HEK293 (cell line): ENCODE measurements at regions not wholly inside any gene's neighbourhood (a gene's known extent, or its start where the extent isn't known, plus 50 kb on each side); places are given as distances from the start of the nearest gene placed in this dataset.

ENCODE experiments used
- CTCF ChIA-PET: fragments of 350-600 bp; formaldehyde crosslinking; extraction: SDS; loops from one replicate; lab custom pipeline; 2021; ENCODE audit warnings: antibody characterized with exemption; lab: Yijun Ruan, JAX
- POLR2A ChIA-PET: fragments of 300-600 bp; formaldehyde crosslinking; extraction: SDS; loops from one replicate; lab custom pipeline; 2020; ENCODE audit warnings: antibody characterized with exemption, inconsistent platforms; lab: Yijun Ruan, JAX
- H3K27ac ChIP-seq: fragments of 200-500 bp; sonication (Bioruptor generic); 2 replicates; pipeline ENCODE4 v1.5.1; 2014; ENCODE audit warnings: low read depth, low read length, control low read depth, inconsistent platforms; ENCODE audit errors: extremely low read depth
- H3K36me3 ChIP-seq, 2 experiments: fragments of 200-500 bp in 1 of 2; sonication (Bioruptor generic) in 1 of 2; 1 replicate in 1 of 2; 2 replicates in 1 of 2; pipeline ENCODE4 v1.5.1; 2014 to 2017; ENCODE audit warnings: inconsistent platforms in 2 of 2, low read length in 2 of 2; ENCODE audit not compliant: control insufficient read depth in 2 of 2, insufficient read depth in 1 of 2
- H3K4me1 ChIP-seq: fragments of 200-500 bp; sonication (Bioruptor generic); 2 replicates; pipeline ENCODE4 v1.5.1; 2014; ENCODE audit warnings: mild to moderate bottlenecking, low read length, inconsistent platforms; ENCODE audit not compliant: control insufficient read depth, insufficient read depth
- H3K4me3 ChIP-seq: 2 replicates; pipeline ENCODE4 v1.5.1; 2011; ENCODE audit warnings: low read depth, mild to moderate bottlenecking, control low read depth, low read length, moderate library complexity
- H3K9me3 ChIP-seq: fragments of 200-500 bp; sonication (Bioruptor generic); 2 replicates; pipeline ENCODE4 v1.5.1; 2014; ENCODE audit warnings: low read depth, low read length, inconsistent platforms; ENCODE audit not compliant: control insufficient read depth, insufficient read depth
- KLF7 ChIP-seq: fragments of 450-650 bp; formaldehyde crosslinking; IDR thresholded peaks from 2 replicates; pipeline ENCODE4 v1.5.1; 2016; ENCODE audit warnings: missing biosample characterization, missing genetic modification characterization, borderline replicate concordance
- PRDM2 ChIP-seq: fragments of 450-650 bp; formaldehyde crosslinking; IDR thresholded peaks from 2 replicates; pipeline ENCODE4 v1.5.1; 2016; ENCODE audit warnings: missing biosample characterization, missing genetic modification characterization, borderline replicate concordance
- SCRT2 ChIP-seq: fragments of 450-650 bp; formaldehyde crosslinking; IDR thresholded peaks from 2 replicates; pipeline ENCODE4 v1.5.1; 2016; ENCODE audit warnings: missing biosample characterization, missing genetic modification characterization
- ZEB2 ChIP-seq: fragments of 450-650 bp; formaldehyde crosslinking; IDR thresholded peaks from 2 replicates; pipeline ENCODE4 v1.5.1; 2016; ENCODE audit warnings: missing biosample characterization, missing genetic modification characterization
- ZNF214 ChIP-seq: fragments of 450-650 bp; formaldehyde crosslinking; IDR thresholded peaks from 2 replicates; pipeline ENCODE4 v1.5.1; 2017; ENCODE audit warnings: missing biosample characterization, mild to moderate bottlenecking, missing genetic modification characterization, borderline replicate concordance
- ZNF248 ChIP-seq: fragments of 450-650 bp; formaldehyde crosslinking; IDR thresholded peaks from 2 replicates; pipeline ENCODE4 v1.5.1; 2017; ENCODE audit warnings: missing biosample characterization, missing genetic modification characterization
- ZNF404 ChIP-seq: fragments of 450-650 bp; formaldehyde crosslinking; IDR thresholded peaks from 2 replicates; pipeline ENCODE4 v1.5.1; 2017; ENCODE audit warnings: missing biosample characterization, missing genetic modification characterization
- ZNF521 ChIP-seq: fragments of 450-650 bp; formaldehyde crosslinking; IDR thresholded peaks from 2 replicates; pipeline ENCODE4 v1.5.1; 2017; ENCODE audit warnings: missing biosample characterization, mild to moderate bottlenecking, missing genetic modification characterization
- ZNF544 ChIP-seq: fragments of 450-650 bp; formaldehyde crosslinking; IDR thresholded peaks from 2 replicates; pipeline ENCODE4 v1.5.0; 2017; ENCODE audit warnings: missing biosample characterization, missing genetic modification characterization
- ZNF558 ChIP-seq: fragments of 450-650 bp; formaldehyde crosslinking; IDR thresholded peaks from 2 replicates; pipeline ENCODE4 v1.5.1; 2016; ENCODE audit warnings: missing biosample characterization, missing genetic modification characterization
- ZNF621 ChIP-seq: fragments of 450-650 bp; formaldehyde crosslinking; IDR thresholded peaks from 2 replicates; pipeline ENCODE4 v1.5.1; 2017; ENCODE audit warnings: missing biosample characterization, missing genetic modification characterization
- ZNF660 ChIP-seq: fragments of 450-650 bp; IDR thresholded peaks from 2 replicates; pipeline ENCODE4 v1.5.1; 2018; ENCODE audit warnings: missing biosample characterization, mild to moderate bottlenecking, missing genetic modification characterization
- ZNF704 ChIP-seq: fragments of 450-650 bp; formaldehyde crosslinking; IDR thresholded peaks from 2 replicates; pipeline ENCODE4 v1.5.1; 2016; ENCODE audit warnings: missing biosample characterization, missing genetic modification characterization
- ZNF707 ChIP-seq: fragments of 450-650 bp; formaldehyde crosslinking; IDR thresholded peaks from 2 replicates; pipeline ENCODE4 v1.5.1; 2016; ENCODE audit warnings: missing biosample characterization, missing genetic modification characterization
- ZNF776 ChIP-seq: fragments of 450-650 bp; formaldehyde crosslinking; IDR thresholded peaks from 2 replicates; pipeline ENCODE4 v1.5.0; 2017; ENCODE audit warnings: missing biosample characterization, missing genetic modification characterization, borderline replicate concordance
- ZNF791 ChIP-seq: fragments of 450-650 bp; formaldehyde crosslinking; IDR thresholded peaks from 2 replicates; pipeline ENCODE4 v1.5.1; 2016; ENCODE audit warnings: missing biosample characterization, missing genetic modification characterization
- TF ChIP-seq, protein P1 (sequence below): fragments of 450-650 bp; formaldehyde crosslinking; IDR thresholded peaks from 2 replicates; pipeline ENCODE4; 2016; ENCODE audit warnings: missing biosample characterization, missing genetic modification characterization
- TF ChIP-seq, protein P2 (sequence below): fragments of 450-650 bp; formaldehyde crosslinking; IDR thresholded peaks from 2 replicates; pipeline ENCODE4 v1.5.1; 2016; ENCODE audit warnings: missing biosample characterization, missing genetic modification characterization

DNA sequence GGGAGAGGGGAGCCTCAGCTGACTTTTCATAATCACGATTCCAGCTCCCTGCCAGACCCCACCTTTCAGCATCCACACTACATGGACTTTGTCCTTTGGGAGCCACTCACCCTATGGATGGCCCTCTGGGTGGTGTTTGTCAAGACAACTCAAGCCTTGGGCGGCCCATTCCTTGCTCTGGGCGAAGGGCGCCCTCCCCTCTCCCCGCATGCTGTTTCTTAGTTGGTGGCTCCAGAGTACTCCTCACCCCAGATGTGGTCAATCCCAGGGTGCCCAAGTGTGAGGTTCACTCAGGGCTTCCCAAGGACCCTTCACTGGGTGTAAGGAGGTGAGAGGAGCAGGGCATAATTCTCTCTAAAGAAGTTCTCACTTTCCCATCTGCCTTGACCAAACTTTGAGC, 710.0 kb downstream of the QKI start:
- POLR2A ChIA-PET = interaction anchor here (0.7 kb wide), 1 partner anchor 214 kb away, joined by 6 read pairs; no protein-coding TSS in a partner anchor
- Histone ChIP-seq H3K27ac (no peak overlapping the region), H3K4me1 (no peaks in the 10 kb centered on the region), H3K36me3 (no peaks in the 10 kb centered on the region), H3K9me3 (no peaks in the 10 kb centered on the region), H3K4me3 (no peak overlapping the region)
- TF ChIP-seq, protein P1, sequence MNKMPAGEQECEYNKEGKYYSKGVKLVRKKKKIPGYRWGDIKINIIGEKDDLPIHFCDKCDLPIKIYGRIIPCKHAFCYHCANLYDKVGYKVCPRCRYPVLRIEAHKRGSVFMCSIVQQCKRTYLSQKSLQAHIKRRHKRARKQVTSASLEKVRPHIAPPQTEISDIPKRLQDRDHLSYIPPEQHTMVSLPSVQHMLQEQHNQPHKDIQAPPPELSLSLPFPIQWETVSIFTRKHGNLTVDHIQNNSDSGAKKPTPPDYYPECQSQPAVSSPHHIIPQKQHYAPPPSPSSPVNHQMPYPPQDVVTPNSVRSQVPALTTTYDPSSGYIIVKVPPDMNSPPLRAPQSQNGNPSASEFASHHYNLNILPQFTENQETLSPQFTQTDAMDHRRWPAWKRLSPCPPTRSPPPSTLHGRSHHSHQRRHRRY (tag by site-specific recombination) = no peak
- TF ChIP-seq ZNF660 (no peak), ZNF621 (tag by site-specific recombination) (no peak), PRDM2 (tag by site-specific recombination) (no peak), ZNF248 (no peak), ZNF558 (tag by site-specific recombination) (no peak), KLF7 (tag by site-specific recombination) (no peak), ZNF704 (tag by site-specific recombination) (no peak), ZEB2 (tag by site-specific recombination) (no peak), ZNF214 (tag by site-specific recombination) (no peak), ZNF707 (tag by site-specific recombination) (no peak), SCRT2 (tag by site-specific recombination) (no peak), ZNF791 (no peak), ZNF404 (tag by site-specific recombination) (no peak), ZNF776 (tag by site-specific recombination) (no peak), ZNF521 (tag by site-specific recombination) (no peak), ZNF544 (tag by site-specific recombination) (no peak)
- TF ChIP-seq, protein P2, sequence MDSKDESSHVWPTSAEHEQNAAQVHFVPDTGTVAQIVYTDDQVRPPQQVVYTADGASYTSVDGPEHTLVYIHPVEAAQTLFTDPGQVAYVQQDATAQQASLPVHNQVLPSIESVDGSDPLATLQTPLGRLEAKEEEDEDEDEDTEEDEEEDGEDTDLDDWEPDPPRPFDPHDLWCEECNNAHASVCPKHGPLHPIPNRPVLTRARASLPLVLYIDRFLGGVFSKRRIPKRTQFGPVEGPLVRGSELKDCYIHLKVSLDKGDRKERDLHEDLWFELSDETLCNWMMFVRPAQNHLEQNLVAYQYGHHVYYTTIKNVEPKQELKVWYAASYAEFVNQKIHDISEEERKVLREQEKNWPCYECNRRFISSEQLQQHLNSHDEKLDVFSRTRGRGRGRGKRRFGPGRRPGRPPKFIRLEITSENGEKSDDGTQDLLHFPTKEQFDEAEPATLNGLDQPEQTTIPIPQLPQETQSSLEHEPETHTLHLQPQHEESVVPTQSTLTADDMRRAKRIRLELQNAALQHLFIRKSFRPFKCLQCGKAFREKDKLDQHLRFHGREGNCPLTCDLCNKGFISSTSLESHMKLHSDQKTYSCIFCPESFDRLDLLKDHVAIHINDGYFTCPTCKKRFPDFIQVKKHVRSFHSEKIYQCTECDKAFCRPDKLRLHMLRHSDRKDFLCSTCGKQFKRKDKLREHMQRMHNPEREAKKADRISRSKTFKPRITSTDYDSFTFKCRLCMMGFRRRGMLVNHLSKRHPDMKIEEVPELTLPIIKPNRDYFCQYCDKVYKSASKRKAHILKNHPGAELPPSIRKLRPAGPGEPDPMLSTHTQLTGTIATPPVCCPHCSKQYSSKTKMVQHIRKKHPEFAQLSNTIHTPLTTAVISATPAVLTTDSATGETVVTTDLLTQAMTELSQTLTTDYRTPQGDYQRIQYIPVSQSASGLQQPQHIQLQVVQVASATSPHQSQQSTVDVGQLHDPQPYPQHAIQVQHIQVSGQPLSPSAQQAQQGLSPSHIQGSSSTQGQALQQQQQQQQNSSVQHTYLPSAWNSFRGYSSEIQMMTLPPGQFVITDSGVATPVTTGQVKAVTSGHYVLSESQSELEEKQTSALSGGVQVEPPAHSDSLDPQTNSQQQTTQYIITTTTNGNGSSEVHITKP (tag by site-specific recombination) = no peak
- CTCF ChIA-PET = interaction anchor here (3.7 kb wide), 1 partner anchor 15 kb away, joined by 23 read pairs; no protein-coding TSS in a partner anchor
